Activated CD4-positive, alpha-beta T cell treated with anti-CD3 and anti-CD28 coated beads, Interleukin-2, amount 50 U/mL, for 1 hour (primary cell): ENCODE measurements at regions not wholly inside any gene's neighbourhood (a gene's known extent, or its start where the extent isn't known, plus 50 kb on each side); places are given as distances from the start of the nearest gene placed in this dataset.

Experiments used
- DNase-seq: peaks from one replicate; pipeline ENCODE4 v3.0.0-alpha.2; 2020

- no peak for DNase-seq
These were observed 172.4 kb upstream of the AGR3 start for GRCh38 chr7:17054206-17054605.

- DNase-seq: no peak
These were observed 173.1 kb upstream of the AGR3 start for GRCh38 chr7:17054836-17055235.

- DNase-seq: no peak
These were observed 173.8 kb upstream of the AGR3 start for GRCh38 chr7:17055596-17055995.

GRCh38 chr7:17056491-17057142 lies 174.8 kb upstream of the AGR3 start:
- no peak for DNase-seq

- no peak for DNase-seq
These were observed 175.3 kb upstream of the AGR3 start for GRCh38 chr7:17057143-17057509.

- no peak for DNase-seq
These were observed 176.8 kb upstream of the AGR3 start for GRCh38 chr7:17058568-17058967.

- no peak for DNase-seq
These were observed 178.3 kb upstream of the AGR3 start for GRCh38 chr7:17060051-17060450.

- DNase-seq: no peak
These were observed 179.7 kb upstream of the AGR3 start for GRCh38 chr7:17061443-17061842.

- no peak for DNase-seq
These were observed 180.6 kb upstream of the AGR3 start for GRCh38 chr7:17062151-17063044.

- DNase-seq: no peak
These were observed 181.2 kb upstream of the AGR3 start for GRCh38 chr7:17063045-17063383.

GRCh38 chr7:17067691-17068090 lies 185.9 kb upstream of the AGR3 start:
- no peak for DNase-seq

- no peak for DNase-seq
These were observed 187.4 kb upstream of the AGR3 start for GRCh38 chr7:17069146-17069545.

GRCh38 chr7:17070231-17070708 lies 188.5 kb upstream of the AGR3 start:
- DNase-seq: no peak

- no peak for DNase-seq
These were observed 190.1 kb upstream of the AGR3 start for GRCh38 chr7:17071866-17072265.

GRCh38 chr7:17075601-17076255 lies 193.9 kb upstream of the AGR3 start:
- DNase-seq: no peak

- no peak for DNase-seq
These were observed 196.5 kb upstream of the AGR3 start for GRCh38 chr7:17078298-17078697.

GRCh38 chr7:17083392-17084165 lies 201.8 kb upstream of the AGR3 start:
- no peak for DNase-seq

- DNase-seq: no peak
These were observed 202.3 kb upstream of the AGR3 start for GRCh38 chr7:17084166-17084475.

- no peak for DNase-seq
These were observed 203.4 kb upstream of the AGR3 start for GRCh38 chr7:17085186-17085585.

GRCh38 chr7:17086403-17086802 lies 204.6 kb upstream of the AGR3 start:
- no peak for DNase-seq

- DNase-seq: no peak
These were observed 207.7 kb upstream of the AHR start for GRCh38 chr7:17090751-17091150.

- DNase-seq: no peak
These were observed 205.0 kb upstream of the AHR start for GRCh38 chr7:17093461-17093860.

GRCh38 chr7:17094963-17095574 lies 203.4 kb upstream of the AHR start:
- DNase-seq: no peak
